NCI-H460 (cell line): ENCODE measurements at regions not wholly inside any gene's neighbourhood (a gene's known extent, or its start where the extent isn't known, plus 50 kb on each side); places are given as distances from the start of the nearest gene placed in this dataset.
"Not testable (repeated sequence)": the region's sequence is repeated elsewhere in the genome, so short reads cannot be mapped to it uniquely, and the experiment has no call there.

Experiments used
- DNase-seq: peaks from one replicate; pipeline ENCODE4 v3.0.0-alpha.2; 2016; ENCODE audit warnings: low read depth; ENCODE audit errors: extremely low read depth

DNA sequence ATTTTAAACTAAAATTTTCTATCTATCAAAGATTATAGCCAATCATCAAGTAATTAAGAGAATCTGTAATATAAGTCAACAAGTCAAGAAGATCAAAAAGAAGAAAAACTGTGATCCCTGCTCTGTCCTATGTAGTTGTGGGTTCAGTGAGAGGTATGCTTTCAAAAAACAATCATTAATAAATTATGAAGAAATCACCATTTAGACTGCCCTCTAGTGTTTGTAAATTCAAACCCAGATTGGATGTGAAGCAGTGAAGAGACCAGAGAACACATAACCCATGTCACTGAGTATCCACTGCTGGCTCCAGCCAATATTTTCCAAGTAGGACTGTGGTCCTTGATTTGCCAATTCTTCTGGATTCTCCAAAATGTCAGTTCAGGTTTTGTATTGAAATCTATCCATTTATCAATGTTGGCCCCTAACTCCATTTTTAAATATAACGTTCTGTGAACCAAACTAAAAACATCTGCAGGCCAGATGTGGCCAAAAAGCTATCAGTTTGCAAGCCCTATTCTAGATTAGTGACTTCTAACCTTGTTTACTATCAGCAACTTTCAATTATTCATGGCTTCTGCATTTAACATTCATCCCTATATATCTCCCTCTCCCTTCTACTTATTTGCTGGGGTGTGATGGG is 467.5 kb upstream of the CXADR start:
- peak; percentile 32 for DNase-seq

- DNase-seq, result no peak
Observed at GRCh38 chr21:17048974-17049373, 463.9 kb upstream of the CXADR start.

GRCh38 chr21:17050156-17050555 is 462.7 kb upstream of the CXADR start:
- no peak for DNase-seq

DNA sequence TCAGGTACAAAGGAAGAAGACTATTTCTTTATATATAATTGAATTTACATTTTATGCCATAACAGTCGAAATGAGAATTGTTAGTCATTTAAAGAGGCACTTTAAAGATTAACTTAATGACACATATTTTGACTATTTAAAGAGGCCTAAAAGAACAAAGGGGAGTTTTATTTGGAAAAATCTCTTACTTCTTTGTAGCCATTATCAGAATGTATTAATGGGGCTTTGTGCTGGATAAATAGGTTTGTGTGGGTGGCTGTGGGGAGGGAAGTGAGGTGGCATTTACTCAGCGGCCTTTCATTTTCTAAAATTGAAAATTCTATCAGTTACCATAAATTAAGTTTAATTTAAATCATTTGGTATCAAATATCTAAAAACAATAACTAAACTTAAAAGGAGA is 462.2 kb upstream of the CXADR start:
- no peak for DNase-seq

DNA sequence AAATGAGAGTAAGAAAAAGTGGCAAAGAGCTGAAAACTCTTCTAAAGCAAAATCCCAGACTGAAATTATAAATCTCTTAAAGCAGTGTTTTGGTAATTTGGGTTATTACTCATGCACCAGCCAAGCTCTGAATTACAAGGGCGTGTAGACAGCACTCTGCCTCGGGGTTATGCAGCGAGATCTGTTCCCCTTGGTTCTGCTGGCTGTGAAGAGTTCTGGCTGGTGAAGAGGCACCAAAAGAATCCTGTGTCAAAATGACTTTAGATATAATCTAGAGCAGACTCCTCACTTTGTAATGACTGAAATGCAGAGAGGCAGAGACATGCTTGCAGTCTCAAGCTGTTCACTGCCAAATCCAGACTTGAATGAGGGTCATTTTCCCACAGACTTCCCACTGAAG is 461.8 kb upstream of the CXADR start:
- no peak for DNase-seq

GRCh38 chr21:17053321-17053720 is 459.5 kb upstream of the CXADR start:
- no peak for DNase-seq

DNA sequence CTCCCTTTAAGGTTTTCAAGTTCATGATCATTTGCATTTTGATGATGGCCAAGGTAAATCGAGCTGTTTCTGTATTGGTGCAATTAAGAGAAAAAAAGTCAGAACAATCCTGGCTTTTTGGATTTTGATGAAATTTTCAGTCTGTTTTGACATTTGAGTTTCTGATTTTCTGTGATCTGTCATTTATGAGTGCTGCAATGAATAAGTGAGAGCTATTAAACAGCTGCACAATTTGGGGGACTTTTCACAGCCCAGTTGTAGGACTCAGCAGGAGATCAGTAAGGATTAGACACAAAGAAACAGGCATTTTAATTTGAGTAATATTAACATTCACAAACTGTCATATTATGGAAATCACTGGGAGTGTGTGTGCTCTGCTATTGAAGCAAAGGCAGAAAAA is 452.9 kb upstream of the CXADR start:
- no peak for DNase-seq

GRCh38 chr21:17066006-17066405 is 446.8 kb upstream of the CXADR start:
- no peak for DNase-seq

GRCh38 chr21:17071093-17071492 is 441.8 kb upstream of the CXADR start:
- DNase-seq, result no peak

- DNase-seq, result no peak
Observed at GRCh38 chr21:17081193-17081592, 431.6 kb upstream of the CXADR start.

GRCh38 chr21:17082843-17083483 is 429.9 kb upstream of the CXADR start:
- DNase-seq, result no peak

DNA sequence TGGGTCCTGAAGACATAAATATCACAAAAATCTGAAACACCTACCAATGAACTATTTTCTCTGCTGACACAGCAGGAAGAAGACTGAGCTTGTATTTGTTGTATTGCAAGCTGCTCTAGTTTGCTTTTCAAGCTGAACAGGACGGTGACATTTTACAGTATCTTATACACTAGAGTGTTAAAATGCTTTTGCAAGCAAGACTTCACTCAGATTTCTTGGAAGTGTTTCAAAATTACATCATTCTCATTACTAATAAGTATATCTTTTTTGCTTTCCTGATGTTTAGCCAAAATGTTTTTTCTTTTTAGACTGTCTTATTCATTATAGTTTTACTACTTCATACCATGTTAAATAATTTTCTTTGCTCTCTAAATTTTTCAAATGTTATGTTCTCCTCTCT is 427.1 kb upstream of the CXADR start:
- DNase-seq, result peak; percentile 5

DNA sequence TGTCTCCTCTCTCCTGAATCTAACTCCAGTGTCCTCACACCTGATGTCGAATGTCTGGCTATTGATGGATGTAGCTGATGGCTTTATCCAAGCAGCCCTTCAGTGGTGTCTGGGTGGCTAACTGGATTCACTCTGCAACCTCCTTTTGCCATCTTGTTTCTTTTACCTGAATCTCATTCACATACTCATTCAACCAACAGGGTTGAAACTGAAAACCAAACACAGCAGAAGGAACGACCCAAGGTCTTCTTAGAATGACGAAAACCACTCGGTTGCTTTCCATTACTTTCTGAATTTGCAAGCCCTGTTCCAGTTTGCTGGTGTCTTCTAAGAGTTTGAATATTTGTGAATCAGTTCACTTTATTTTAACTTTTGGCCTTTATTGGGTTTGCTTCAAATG is 424.3 kb upstream of the CXADR start:
- DNase-seq, result no peak

GRCh38 chr21:17089091-17089491 is 423.8 kb upstream of the CXADR start:
- DNase-seq, result no peak

DNA sequence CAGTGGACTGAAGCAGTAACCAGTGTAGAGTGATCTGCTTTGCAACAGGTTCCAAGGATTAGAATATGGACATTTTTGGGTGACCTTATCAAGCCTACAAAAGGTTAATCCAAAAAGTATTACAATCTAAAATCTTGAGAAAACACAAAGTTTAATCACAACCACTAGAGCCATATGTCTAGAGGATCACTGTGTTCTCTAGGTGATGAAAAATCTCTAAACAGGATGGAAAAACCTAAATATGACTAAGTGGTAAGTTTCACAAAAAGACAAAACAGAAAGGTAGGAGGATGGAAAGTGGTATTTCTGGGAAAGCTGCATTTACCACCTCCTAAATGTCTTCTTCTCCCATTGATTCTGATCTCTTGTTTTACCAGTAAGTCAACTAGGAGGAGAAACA is 411.1 kb upstream of the CXADR start:
- no peak for DNase-seq

DNA sequence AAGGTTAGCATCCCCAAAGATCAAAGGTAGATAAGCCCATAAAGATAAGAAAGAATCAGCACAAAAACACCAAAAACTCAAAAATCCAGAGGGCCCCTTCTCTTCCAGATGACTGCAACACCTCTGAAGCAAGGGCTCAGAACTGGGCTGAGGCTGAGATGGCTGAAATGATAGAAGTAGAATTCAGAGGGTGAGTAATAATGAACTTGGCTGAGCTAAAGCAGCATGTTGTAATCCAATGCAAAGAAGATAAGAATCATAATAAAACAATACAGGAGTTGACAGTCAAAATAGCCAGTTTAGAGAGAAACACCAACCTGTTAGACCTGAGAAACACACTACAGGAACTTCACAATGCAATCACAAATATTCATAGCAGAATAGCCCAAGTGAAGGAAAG is 406.9 kb upstream of the CXADR start:
- no peak for DNase-seq

GRCh38 chr21:17114045-17114444 is 398.8 kb upstream of the CXADR start:
- DNase-seq, result no peak

- no peak for DNase-seq
Observed at GRCh38 chr21:17118638-17119384, 394.0 kb upstream of the CXADR start.

DNA sequence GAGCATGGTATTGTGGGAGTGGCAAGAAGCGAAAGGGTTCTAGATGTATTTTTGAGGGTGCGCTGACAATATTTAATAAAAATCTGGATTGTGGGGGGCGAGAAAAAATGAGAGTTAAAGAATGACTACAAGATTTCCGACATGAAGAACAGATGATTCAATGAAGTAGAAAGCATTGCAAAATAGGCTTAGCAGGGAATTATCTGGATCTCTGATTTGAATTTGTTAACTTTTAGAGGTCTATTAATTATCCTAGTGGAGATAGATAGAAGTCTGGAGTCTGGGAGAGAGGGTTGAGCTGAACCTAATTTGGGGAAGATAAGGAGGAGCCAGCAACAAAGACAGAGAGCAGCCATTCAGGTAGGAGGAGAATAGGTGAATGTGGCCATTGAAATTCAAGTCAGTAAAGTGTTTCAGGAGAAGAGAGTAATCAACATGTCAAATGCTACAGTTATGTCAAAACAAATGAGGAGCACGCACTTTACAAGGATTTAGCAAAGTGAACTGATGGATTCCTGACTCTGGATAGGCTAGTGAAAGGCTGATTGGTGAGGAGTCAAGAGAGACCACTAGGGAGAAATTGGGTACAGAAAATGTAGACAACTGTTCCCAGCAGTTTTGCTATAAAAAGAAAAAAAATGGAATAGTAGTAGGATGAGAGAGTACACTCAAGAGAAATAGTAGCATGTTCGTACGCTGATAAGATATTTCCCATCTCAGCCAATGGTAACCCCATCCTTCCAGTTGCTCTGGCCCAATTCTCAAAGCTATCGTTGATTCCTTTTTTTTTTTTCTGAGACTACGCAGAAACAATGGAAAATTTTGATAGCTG is 393.2 kb upstream of the CXADR start:
- no peak for DNase-seq

GRCh38 chr21:17127395-17127794 is 385.4 kb upstream of the CXADR start:
- not testable (repeated sequence) for DNase-seq

DNA sequence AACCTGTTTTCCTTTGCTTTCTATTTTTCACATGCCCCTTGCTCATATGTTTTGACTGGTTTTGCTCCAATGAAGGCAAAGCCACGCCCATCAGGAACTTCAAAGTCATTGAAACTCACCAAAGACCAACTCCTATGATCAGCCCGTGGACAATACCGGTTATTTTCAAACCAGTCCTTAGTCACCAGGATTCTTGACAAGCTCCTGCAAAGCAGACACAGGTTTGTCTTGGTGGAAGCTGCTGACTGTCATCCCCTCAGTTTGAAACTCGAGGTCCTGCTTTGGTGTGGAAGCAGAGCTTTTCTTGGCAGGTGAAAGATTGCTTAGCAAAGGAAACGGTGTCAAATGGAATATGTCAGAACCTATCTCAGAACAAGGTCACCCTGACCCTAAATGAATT is 384.7 kb upstream of the CXADR start:
- no peak for DNase-seq
